IMR-90 (cell line): ENCODE measurements at regions not wholly inside any gene's neighbourhood (a gene's known extent, or its start where the extent isn't known, plus 50 kb on each side); places are given as distances from the start of the nearest gene placed in this dataset.

Source experiments
- ATAC-seq: fragments of 200-7000 bp; cut with Tn5 transposase; 2 replicates; pipeline ENCODE4 v1.9.1; 2020; ENCODE audit warnings: low read depth, mild to moderate bottlenecking, moderate library complexity
- BruUV-seq: library from RNA; stranded (reverse); fragments of 400-500 nt; replicated peaks from 2 replicates; lab custom pipeline; 2021; lab: Mats Ljungman, UMichigan
- CTCF ChIA-PET: fragments of 300-600 bp; formaldehyde crosslinking; extraction: SDS; loops from one replicate; lab custom pipeline; 2021; ENCODE audit warnings: antibody characterized with exemption; lab: Yijun Ruan, JAX
- POLR2A ChIA-PET: fragments of 300-600 bp; sonication (Branson Sonifier 250); formaldehyde crosslinking; loops from one replicate; lab custom pipeline; 2022; ENCODE audit warnings: antibody characterized with exemption; ENCODE audit not compliant: unreplicated experiment; lab: Charles Lee
- DNase-seq: peaks from one replicate; pipeline ENCODE4 v3.0.0; 2013
- H2AFZ ChIP-seq: replicated peaks from 2 replicates; pipeline ENCODE3; 2013; ENCODE audit warnings: low read length, mild to moderate bottlenecking; ENCODE audit not compliant: poor library complexity
- H2AK5ac ChIP-seq: 2 replicates; pipeline ENCODE4 v1.6.1; 2013; ENCODE audit warnings: low read depth, low read length, inconsistent platforms
- H2AK9ac ChIP-seq: replicated peaks from 2 replicates; pipeline ENCODE3; 2013; ENCODE audit warnings: mild to moderate bottlenecking, low read depth, low read length, moderate library complexity; ENCODE audit not compliant: poor library complexity
- H2BK120ac ChIP-seq: 2 replicates; pipeline ENCODE4 v1.6.1; 2013; ENCODE audit warnings: low read depth, low read length, inconsistent platforms
- H2BK15ac ChIP-seq: 3 replicates; pipeline ENCODE4 v1.6.1; 2013; ENCODE audit warnings: low read depth, low read length, inconsistent platforms
- H2BK20ac ChIP-seq: 2 replicates; pipeline ENCODE4 v1.6.1; 2013; ENCODE audit warnings: low read depth, mild to moderate bottlenecking, inconsistent platforms, low read length, moderate library complexity
- H2BK5ac ChIP-seq: 2 replicates; pipeline ENCODE4 v1.6.1; 2013; ENCODE audit warnings: mild to moderate bottlenecking, low read depth, low read length, inconsistent platforms; ENCODE audit not compliant: poor library complexity, severe bottlenecking
- H3K14ac ChIP-seq: replicated peaks from 2 replicates; pipeline ENCODE4 v1.6.1; 2013; ENCODE audit warnings: low read depth, low read length, inconsistent platforms
- H3K18ac ChIP-seq: 2 replicates; pipeline ENCODE4 v1.6.1; 2013; ENCODE audit warnings: low read depth, low read length, control low read depth
- H3K23ac ChIP-seq: 2 replicates; pipeline ENCODE4 v1.6.1; 2013; ENCODE audit warnings: low read depth, low read length, inconsistent platforms
- H3K27ac ChIP-seq: 2 replicates; pipeline ENCODE4 v1.5.1; 2013; ENCODE audit warnings: mild to moderate bottlenecking, control low read depth, low read length; ENCODE audit not compliant: insufficient read depth
- H3K27me3 ChIP-seq: 2 replicates; pipeline ENCODE4 v1.6.1; 2013; ENCODE audit warnings: low read length; ENCODE audit not compliant: control insufficient read depth, insufficient read depth
- H3K36me3 ChIP-seq: 2 replicates; pipeline ENCODE4 v1.6.1; 2013; ENCODE audit warnings: low read length, mixed read lengths; ENCODE audit not compliant: control insufficient read depth, insufficient read depth
- H3K4ac ChIP-seq: 2 replicates; pipeline ENCODE4 v1.6.1; 2013; ENCODE audit warnings: low read depth, low read length, inconsistent platforms
- H3K4me1 ChIP-seq: 2 replicates; pipeline ENCODE4 v1.6.1; 2013; ENCODE audit warnings: low read length, mixed read lengths; ENCODE audit not compliant: control insufficient read depth, insufficient read depth
- H3K4me2 ChIP-seq: 2 replicates; pipeline ENCODE4 v1.6.1; 2013; ENCODE audit warnings: low read depth, mild to moderate bottlenecking, control low read depth, low read length, moderate library complexity
- H3K4me3 ChIP-seq: 2 replicates; pipeline ENCODE4 v1.5.1; 2013; ENCODE audit warnings: low read depth, mild to moderate bottlenecking, control low read depth, low read length, moderate library complexity; ENCODE audit not compliant: insufficient read depth
- H3K56ac ChIP-seq: 2 replicates; pipeline ENCODE4 v1.6.1; 2013; ENCODE audit warnings: low read length, inconsistent platforms; ENCODE audit not compliant: insufficient read depth; ENCODE audit errors: extremely low read depth
- H3K79me1 ChIP-seq, 2 experiments: 2 replicates each; pipeline ENCODE4 v1.6.1; 2013; ENCODE audit warnings: low read length in 2 of 2, inconsistent platforms in 1 of 2, low read depth in 1 of 2
- H3K9ac ChIP-seq: 2 replicates; pipeline ENCODE4 v1.6.1; 2013; ENCODE audit warnings: low read depth, low read length, control low read depth
- H3K9me1 ChIP-seq: 2 replicates; pipeline ENCODE4 v1.6.1; 2013; ENCODE audit warnings: low read length, inconsistent platforms; ENCODE audit not compliant: insufficient read depth
- H3K9me3 ChIP-seq: 2 replicates; pipeline ENCODE4 v1.6.1; 2013; ENCODE audit warnings: low read length; ENCODE audit not compliant: control insufficient read depth, insufficient read depth
- H4K20me1 ChIP-seq: 2 replicates; pipeline ENCODE4 v1.6.1; 2013; ENCODE audit warnings: low read length, inconsistent platforms; ENCODE audit not compliant: insufficient read depth
- H4K5ac ChIP-seq: 2 replicates; pipeline ENCODE4 v1.6.1; 2013; ENCODE audit warnings: mild to moderate bottlenecking, low read depth, low read length, control low read depth
- H4K8ac ChIP-seq, 2 experiments: 2 replicates each; pipeline ENCODE4 v1.6.1; 2013; ENCODE audit warnings: low read depth in 2 of 2, low read length in 2 of 2, control low read depth in 1 of 2, inconsistent platforms in 1 of 2
- H4K91ac ChIP-seq: 2 replicates; pipeline ENCODE4 v1.6.1; 2013; ENCODE audit warnings: low read depth, low read length, inconsistent platforms; ENCODE audit not compliant: insufficient read depth
- CEBPB ChIP-seq: IDR thresholded peaks from 2 replicates; pipeline ENCODE4 v1.6.1; 2012; ENCODE audit warnings: low read depth, low read length, improper control_type of control experiment
- CHD1 ChIP-seq: IDR thresholded peaks from 2 replicates; pipeline ENCODE4 v1.6.1; 2012; ENCODE audit warnings: low read depth, low read length, improper control_type of control experiment
- FOS ChIP-seq: fragments of 150-350 bp; IDR thresholded peaks from 2 replicates; pipeline ENCODE4 v1.6.1; 2016; ENCODE audit warnings: low read depth, low read length
- MAFK ChIP-seq: IDR thresholded peaks from 2 replicates; pipeline ENCODE4 v1.6.1; 2012; ENCODE audit warnings: low read depth, low read length, improper control_type of control experiment
- MAZ ChIP-seq: IDR thresholded peaks from 2 replicates; pipeline ENCODE4 v1.6.1; 2012; ENCODE audit warnings: low read depth, mild to moderate bottlenecking, low read length, improper control_type of control experiment, moderate library complexity, borderline replicate concordance
- RCOR1 ChIP-seq: IDR thresholded peaks from 2 replicates; pipeline ENCODE4 v1.6.1; 2012; ENCODE audit warnings: mild to moderate bottlenecking, low read length, improper control_type of control experiment; ENCODE audit not compliant: insufficient replicate concordance
- RFX5 ChIP-seq: IDR thresholded peaks from 2 replicates; pipeline ENCODE4 v1.8.0; 2012; ENCODE audit warnings: low read depth, mild to moderate bottlenecking, low read length, moderate library complexity
- WGBS, 2 experiments: methylation state at CpG; one replicate each; pipeline versions ENCODE4 v1.1.5 to v1.1.7; 2013; ENCODE audit warnings: missing lambda C conversion rate in 2 of 2; ENCODE audit not compliant: insufficient read length in 1 of 2; ENCODE audit errors: extremely low coverage in 2 of 2; 5-methylcytosine and 5-hydroxymethylcytosine counted together
- dilution Hi-C: fragments of 300-500 bp; cut with HindIII; formaldehyde crosslinking; loops from one replicate; pipeline ENCODE4 v1.14.3; 2018; ENCODE audit warnings: low sequenced_read_pairs; ENCODE audit not compliant: unreplicated experiment
- in situ Hi-C: fragments of 300-500 bp; cut with MboI; formaldehyde crosslinking; loops from 3 replicates; pipeline ENCODE4 v1.14.3; 2019; ENCODE audit warnings: low sequenced_read_pairs, inconsistent platforms, mixed read lengths
- intact Hi-C: fragments of 100-400 bp; cut with micrococcal nuclease; formaldehyde crosslinking; loops from 2 replicates; pipeline ENCODE4 v1.10.0; 2022
- TF ChIP-seq, protein P1 (sequence below): conservative IDR thresholded peaks from 2 replicates; pipeline ENCODE4 v1.5.1; 2012; ENCODE audit warnings: mild to moderate bottlenecking, low read depth, low read length, improper control_type of control experiment
- TF ChIP-seq, protein P2 (sequence below): fragments of 150-350 bp; IDR thresholded peaks from 2 replicates; pipeline ENCODE4 v1.6.1; 2016; ENCODE audit warnings: low read depth, mild to moderate bottlenecking, low read length, moderate library complexity, borderline replicate concordance

DNA sequence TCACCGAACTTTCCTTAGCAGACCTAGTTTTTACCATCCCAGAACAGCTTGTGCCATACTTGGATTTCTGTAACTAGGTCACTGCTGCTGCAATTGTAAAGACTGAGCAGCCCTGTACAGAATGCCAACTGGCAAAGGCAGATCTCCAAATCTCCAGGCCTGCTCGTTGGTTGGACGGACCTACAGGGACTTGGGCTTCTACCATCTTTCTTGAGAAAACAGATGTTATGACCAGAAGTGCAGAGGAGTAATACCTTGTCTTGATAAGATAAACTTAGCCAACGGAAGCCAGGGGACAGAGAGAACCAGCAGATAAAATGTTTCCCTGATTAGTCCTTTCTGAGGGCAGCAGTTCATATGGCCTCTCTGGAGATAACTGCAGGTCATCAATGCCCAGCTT is 304.1 kb downstream of the RFPL4B start:
- H3K36me3 ChIP-seq: no peaks in the 10 kb centered on the region
- ATAC-seq (no peak), DNase-seq (no peak)
- no peak overlapping the region for H2AK5ac ChIP-seq
- no peaks in the 10 kb centered on the region for H3K9me3 ChIP-seq
- no peak overlapping the region for H3K4ac ChIP-seq
- H4K5ac ChIP-seq: no peak overlapping the region
- H3K14ac ChIP-seq: no peak overlapping the region
- TF ChIP-seq, protein P1, sequence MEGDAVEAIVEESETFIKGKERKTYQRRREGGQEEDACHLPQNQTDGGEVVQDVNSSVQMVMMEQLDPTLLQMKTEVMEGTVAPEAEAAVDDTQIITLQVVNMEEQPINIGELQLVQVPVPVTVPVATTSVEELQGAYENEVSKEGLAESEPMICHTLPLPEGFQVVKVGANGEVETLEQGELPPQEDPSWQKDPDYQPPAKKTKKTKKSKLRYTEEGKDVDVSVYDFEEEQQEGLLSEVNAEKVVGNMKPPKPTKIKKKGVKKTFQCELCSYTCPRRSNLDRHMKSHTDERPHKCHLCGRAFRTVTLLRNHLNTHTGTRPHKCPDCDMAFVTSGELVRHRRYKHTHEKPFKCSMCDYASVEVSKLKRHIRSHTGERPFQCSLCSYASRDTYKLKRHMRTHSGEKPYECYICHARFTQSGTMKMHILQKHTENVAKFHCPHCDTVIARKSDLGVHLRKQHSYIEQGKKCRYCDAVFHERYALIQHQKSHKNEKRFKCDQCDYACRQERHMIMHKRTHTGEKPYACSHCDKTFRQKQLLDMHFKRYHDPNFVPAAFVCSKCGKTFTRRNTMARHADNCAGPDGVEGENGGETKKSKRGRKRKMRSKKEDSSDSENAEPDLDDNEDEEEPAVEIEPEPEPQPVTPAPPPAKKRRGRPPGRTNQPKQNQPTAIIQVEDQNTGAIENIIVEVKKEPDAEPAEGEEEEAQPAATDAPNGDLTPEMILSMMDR: no peak
- TF ChIP-seq CHD1 (no peak), FOS (no peak), RCOR1 (no peak), CEBPB (no peak), MAFK (no peak), RFX5 (no peak), MAZ (no peak)
- TF ChIP-seq, protein P2, sequence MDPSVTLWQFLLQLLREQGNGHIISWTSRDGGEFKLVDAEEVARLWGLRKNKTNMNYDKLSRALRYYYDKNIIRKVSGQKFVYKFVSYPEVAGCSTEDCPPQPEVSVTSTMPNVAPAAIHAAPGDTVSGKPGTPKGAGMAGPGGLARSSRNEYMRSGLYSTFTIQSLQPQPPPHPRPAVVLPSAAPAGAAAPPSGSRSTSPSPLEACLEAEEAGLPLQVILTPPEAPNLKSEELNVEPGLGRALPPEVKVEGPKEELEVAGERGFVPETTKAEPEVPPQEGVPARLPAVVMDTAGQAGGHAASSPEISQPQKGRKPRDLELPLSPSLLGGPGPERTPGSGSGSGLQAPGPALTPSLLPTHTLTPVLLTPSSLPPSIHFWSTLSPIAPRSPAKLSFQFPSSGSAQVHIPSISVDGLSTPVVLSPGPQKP: no peak
- H2AK9ac ChIP-seq: no peak overlapping the region
- POLR2A ChIA-PET: no interaction called here
- no peak overlapping the region for H2AFZ ChIP-seq
- H4K8ac ChIP-seq: no peak overlapping the region
- no peak overlapping the region for H3K4me3 ChIP-seq
- no peak overlapping the region for H3K4me2 ChIP-seq
- no peak overlapping the region for H3K18ac ChIP-seq
- no peaks in the 10 kb centered on the region for H3K9me1 ChIP-seq
- no peaks in the 10 kb centered on the region for H3K4me1 ChIP-seq
- no peak overlapping the region for H3K27ac ChIP-seq
- H2BK5ac ChIP-seq: no peak overlapping the region
- H2BK120ac ChIP-seq: no peak overlapping the region
- CTCF ChIA-PET: interaction anchor here (1.4 kb wide), 1 partner anchor 12 kb away, joined by 3 read pairs; no protein-coding TSS in a partner anchor
- no peak overlapping the region for H3K23ac ChIP-seq
- no peak overlapping the region for H2BK15ac ChIP-seq
- no peak overlapping the region for H4K91ac ChIP-seq
- in situ Hi-C loops: no loop called here
- intact Hi-C loops: no loop called here
- 90% methylated on average over 2 of the region's 4 CpGs; no CpG with 5 or more reads in 1 of the 2 experiments for WGBS, 2 experiments
- no peaks in the 10 kb centered on the region for H3K79me1 ChIP-seq
- H4K20me1 ChIP-seq: no peaks in the 10 kb centered on the region
- H3K56ac ChIP-seq: no peak overlapping the region
- BruUV-seq: no TSS peak
- no peak overlapping the region for H3K9ac ChIP-seq
- no peaks in the 10 kb centered on the region for H3K27me3 ChIP-seq
- no peak overlapping the region for H2BK20ac ChIP-seq
- dilution Hi-C loops: no loop called here
